GM12872 (cell line): ENCODE measurements at regions not wholly inside any gene's neighbourhood (a gene's known extent, or its start where the extent isn't known, plus 50 kb on each side); places are given as distances from the start of the nearest gene placed in this dataset.

Source experiments
- TF ChIP-seq, protein P1 (sequence below): IDR thresholded peaks from 3 replicates; pipeline ENCODE4 v1.5.1; 2011; ENCODE audit warnings: low read depth, mild to moderate bottlenecking, low read length, moderate library complexity; ENCODE audit not compliant: insufficient read depth

GRCh38 chr14:55799508-55800095 is 219.6 kb downstream of the KTN1 start:
- TF ChIP-seq, protein P1, sequence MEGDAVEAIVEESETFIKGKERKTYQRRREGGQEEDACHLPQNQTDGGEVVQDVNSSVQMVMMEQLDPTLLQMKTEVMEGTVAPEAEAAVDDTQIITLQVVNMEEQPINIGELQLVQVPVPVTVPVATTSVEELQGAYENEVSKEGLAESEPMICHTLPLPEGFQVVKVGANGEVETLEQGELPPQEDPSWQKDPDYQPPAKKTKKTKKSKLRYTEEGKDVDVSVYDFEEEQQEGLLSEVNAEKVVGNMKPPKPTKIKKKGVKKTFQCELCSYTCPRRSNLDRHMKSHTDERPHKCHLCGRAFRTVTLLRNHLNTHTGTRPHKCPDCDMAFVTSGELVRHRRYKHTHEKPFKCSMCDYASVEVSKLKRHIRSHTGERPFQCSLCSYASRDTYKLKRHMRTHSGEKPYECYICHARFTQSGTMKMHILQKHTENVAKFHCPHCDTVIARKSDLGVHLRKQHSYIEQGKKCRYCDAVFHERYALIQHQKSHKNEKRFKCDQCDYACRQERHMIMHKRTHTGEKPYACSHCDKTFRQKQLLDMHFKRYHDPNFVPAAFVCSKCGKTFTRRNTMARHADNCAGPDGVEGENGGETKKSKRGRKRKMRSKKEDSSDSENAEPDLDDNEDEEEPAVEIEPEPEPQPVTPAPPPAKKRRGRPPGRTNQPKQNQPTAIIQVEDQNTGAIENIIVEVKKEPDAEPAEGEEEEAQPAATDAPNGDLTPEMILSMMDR: no peak

DNA sequence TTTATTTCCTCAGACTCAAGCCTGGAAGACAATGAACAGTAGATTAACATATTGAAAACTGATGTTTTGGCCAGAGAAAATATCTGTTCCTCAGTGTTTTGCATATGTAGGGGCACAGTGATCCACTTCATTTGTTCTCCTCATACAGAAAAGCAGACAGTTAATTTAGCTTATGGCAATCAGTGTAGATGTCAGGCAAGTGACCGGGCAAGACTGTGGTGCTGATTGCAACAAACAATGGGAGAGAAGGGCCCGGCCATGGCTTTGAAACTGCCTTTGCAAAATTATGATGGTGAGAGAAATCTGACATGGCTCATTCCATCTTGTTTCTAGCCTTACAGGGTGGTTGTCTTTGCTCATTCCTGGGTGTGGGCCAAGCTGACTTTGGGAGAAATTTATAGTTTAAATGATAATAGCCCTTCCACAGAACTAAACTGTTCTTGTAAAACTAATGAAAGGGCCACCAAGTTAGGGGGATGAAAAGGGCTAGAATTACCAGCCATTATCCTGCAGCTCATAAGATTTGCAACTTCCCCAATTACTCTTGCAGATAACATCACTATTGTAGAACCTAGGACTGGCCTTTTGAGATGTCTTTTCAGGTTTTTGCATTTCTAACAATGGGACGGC is 220.3 kb downstream of the KTN1 start:
- TF ChIP-seq, protein P1: no peak

DNA sequence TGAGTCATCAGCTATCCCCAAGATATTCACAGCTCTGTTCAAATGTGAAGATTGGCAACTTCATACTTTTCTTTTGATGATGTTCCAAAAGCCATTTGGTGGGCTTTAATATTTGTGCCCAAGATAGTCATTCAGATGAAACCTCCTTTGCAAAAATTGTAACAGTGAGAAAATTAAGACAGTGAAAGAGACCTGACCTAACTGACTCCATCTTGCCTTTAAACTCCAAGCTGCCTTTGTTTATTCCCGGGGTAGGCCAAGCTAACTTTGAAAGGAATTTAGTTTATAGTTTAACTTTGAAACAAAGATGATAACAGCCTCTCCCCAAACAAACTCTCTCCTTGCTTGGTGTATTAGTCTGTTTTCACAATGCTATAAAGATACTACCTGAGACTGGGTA is 221.1 kb downstream of the KTN1 start:
- TF ChIP-seq, protein P1: no peak

DNA sequence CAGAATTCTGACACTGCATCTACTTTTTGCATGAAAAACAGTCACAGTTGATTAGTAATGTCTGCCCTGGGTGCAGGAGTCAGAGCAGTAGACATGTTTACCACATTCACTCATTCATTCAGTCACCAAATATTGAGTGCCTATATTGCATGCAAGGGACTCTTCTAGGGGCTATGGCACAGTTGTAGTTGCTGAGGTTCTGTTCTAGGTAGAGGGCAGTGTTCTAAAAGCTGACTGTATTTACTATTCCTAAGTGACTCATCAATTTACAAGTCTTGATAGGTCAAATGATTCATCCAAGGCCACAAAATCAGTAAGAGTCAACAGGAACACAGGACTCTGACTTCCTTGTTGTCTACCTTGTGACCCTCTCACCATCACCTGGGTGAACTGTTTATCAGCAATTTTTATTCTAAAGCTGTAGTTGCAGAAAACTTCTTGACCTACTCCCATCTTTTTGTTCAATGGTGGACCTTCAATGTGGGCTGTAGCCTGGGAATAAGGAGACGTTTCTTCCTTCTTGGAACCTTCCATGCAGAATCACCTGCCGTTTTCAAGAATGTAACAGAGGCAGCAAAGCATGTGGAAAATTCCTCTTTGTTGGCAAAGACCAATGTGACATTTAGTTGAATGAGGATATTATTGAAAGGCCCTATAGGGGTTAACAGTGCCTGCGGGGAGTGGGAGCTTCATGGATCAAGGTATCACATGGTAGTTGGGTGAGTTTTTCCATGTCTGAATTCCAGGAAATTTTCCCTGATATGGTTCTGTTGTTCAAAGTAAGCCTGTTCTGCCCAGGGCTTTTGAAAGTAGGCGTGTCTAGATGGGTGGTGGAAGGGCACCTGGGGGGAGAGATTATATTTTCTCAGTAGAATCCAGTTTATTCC is 223.2 kb downstream of the KTN1 start:
- TF ChIP-seq, protein P1: no peak

DNA sequence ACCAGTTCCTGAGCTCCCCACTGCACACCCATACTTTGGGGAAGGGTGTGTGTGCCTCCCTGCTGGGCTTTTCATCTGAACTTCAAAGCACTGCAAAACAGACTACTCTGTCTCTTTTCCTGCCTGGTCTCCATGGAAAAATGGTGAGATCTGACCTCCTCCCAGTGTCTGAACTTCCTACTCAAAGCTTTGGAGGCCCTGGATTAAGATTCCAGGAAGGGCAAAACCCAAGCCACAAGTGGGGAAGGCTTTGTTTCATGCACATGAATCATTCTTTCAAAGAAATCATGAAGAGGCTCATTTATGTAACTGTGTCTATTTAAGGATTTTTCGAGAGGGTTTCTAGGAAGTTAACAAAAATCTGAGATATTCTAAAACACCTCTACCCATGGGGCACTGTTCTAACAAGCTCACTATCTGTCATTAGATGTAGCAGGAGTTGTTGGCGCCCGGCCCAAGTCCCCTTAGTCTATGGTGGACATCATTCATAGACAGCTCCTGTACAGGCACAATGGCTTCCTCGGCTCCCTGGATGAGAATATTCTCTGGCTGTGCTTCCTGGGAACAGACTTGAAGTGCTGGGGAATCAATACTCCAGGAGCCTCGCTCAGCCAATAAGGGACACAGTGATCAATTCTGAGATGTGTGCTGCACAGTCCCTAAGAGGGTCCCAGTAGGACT is 224.0 kb downstream of the KTN1 start:
- TF ChIP-seq, protein P1: no peak

- TF ChIP-seq, protein P1: no peak
Measured at GRCh38 chr14:55805250-55805649, 225.2 kb downstream of the KTN1 start.

GRCh38 chr14:55807053-55807880 is 227.3 kb downstream of the KTN1 start:
- TF ChIP-seq, protein P1: no peak
